IPS DF 6.9 (cell line): ENCODE measurements at regions not wholly inside any gene's neighbourhood (a gene's known extent, or its start where the extent isn't known, plus 50 kb on each side); places are given as distances from the start of the nearest gene placed in this dataset.

Experiments used
- DNase-seq: peaks from one replicate; pipeline ENCODE4 v3.0.0-alpha.2; 2013; ENCODE audit warnings: low read depth, low spot score
- H3K27ac ChIP-seq: one replicate; pipeline ENCODE4 v1.5.1; 2013; ENCODE audit warnings: low read length, control low read depth
- H3K27me3 ChIP-seq: 2 replicates; pipeline ENCODE4 v1.6.1; 2013; ENCODE audit warnings: mild to moderate bottlenecking, low read length; ENCODE audit not compliant: control insufficient read depth, insufficient read depth
- H3K36me3 ChIP-seq: 2 replicates; pipeline ENCODE4 v1.6.1; 2013; ENCODE audit warnings: low read length; ENCODE audit not compliant: control insufficient read depth, insufficient read depth
- H3K4me1 ChIP-seq: 2 replicates; pipeline ENCODE4 v1.6.1; 2013; ENCODE audit warnings: low read length; ENCODE audit not compliant: control insufficient read depth, insufficient read depth
- H3K4me3 ChIP-seq: 2 replicates; pipeline ENCODE4 v1.5.1; 2013; ENCODE audit warnings: mild to moderate bottlenecking, low read length
- H3K9me3 ChIP-seq: 2 replicates; pipeline ENCODE4 v1.6.1; 2013; ENCODE audit warnings: low read length, inconsistent platforms; ENCODE audit not compliant: control insufficient read depth, insufficient read depth
- WGBS: extraction: QIAGEN DNeasy Blood & Tissue Kit; methylation state at CpG from one replicate; pipeline ENCODE4 v1.1.7; 2013; ENCODE audit warnings: mixed read lengths, missing lambda C conversion rate; ENCODE audit not compliant: insufficient read length, insufficient coverage; 5-methylcytosine and 5-hydroxymethylcytosine counted together

DNA sequence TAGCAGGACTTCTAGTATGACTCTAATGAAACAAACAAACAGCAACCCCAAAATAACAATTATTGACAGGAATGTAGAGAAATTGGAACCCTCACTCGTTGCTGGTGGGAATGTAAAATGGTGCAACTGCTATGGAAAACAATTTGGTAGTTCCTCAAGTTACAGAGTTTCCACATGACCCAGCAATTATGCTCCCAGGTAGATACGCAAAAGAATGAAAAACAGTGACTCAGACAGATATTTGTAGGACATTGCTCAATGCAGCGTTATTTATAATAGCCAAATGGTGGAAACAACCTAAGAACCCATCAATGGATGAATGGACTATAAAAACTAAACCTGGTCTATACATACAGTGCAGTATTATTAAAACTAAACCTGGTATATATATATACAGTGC lies 646.1 kb upstream of the FRG1 start:
- DNase-seq, result no peak

GRCh38 chr4:189299706-189300105 lies 641.0 kb upstream of the FRG1 start:
- Histone ChIP-seq H3K9me3 (no peaks in the 10 kb centered on the region; the same call in 1 of the 2 replicates), H3K27me3 (no peaks in the 10 kb centered on the region), H3K36me3 (no peaks in the 10 kb centered on the region), H3K27ac (no peak overlapping the region), H3K4me3 (no peak overlapping the region), H3K4me1 (no peaks in the 10 kb centered on the region)
- no CpG with 5 or more reads among the region's 5 CpGs for WGBS
- no peak for DNase-seq

More for the DNA sequence above, 646.1 kb upstream of the FRG1 start:
- no peak overlapping the region for H3K27ac ChIP-seq
- H3K9me3 ChIP-seq, result no peaks in the 10 kb centered on the region; the same call in 1 of the 2 replicates
- no peaks in the 10 kb centered on the region for H3K4me1 ChIP-seq
- no CpG with 5 or more reads among the region's 3 CpGs for WGBS
- H3K36me3 ChIP-seq, result no peaks in the 10 kb centered on the region
- H3K4me3 ChIP-seq, result no peak overlapping the region
- no peaks in the 10 kb centered on the region for H3K27me3 ChIP-seq

DNA sequence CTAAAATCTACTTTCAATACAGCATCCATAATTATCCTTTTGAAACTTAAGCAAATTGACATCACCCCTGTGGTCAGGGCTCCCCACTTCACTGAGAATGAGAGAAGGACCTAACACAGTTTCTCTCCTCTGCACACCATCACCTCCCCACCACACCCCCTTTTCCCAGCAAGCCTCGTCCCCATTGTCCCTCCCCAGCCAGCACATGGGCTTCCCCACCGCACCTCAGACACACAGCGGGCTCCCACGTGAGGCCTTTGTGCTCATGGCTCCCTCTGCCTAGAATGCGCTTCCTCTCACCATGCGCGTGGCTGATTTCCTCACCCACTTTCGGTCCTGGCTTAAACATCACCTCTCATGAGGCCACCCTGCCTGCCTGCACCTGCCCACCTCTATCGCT lies 639.0 kb upstream of the FRG1 start:
- WGBS, result no CpG with 5 or more reads among the region's 9 CpGs
- no peaks in the 10 kb centered on the region for H3K9me3 ChIP-seq
- no peak overlapping the region for H3K4me3 ChIP-seq
- no peak for DNase-seq
- H3K36me3 ChIP-seq, result no peaks in the 10 kb centered on the region
- H3K4me1 ChIP-seq, result no peaks in the 10 kb centered on the region
- H3K27ac ChIP-seq, result no peak overlapping the region
- H3K27me3 ChIP-seq, result no peaks in the 10 kb centered on the region

- no peak for DNase-seq
- H3K4me3 ChIP-seq, result no peak overlapping the region
- WGBS, result no CpG with 5 or more reads among the region's 8 CpGs
- no peaks in the 10 kb centered on the region for H3K36me3 ChIP-seq
- no peak overlapping the region for H3K27ac ChIP-seq
- H3K27me3 ChIP-seq, result no peaks in the 10 kb centered on the region
- no peaks in the 10 kb centered on the region for H3K4me1 ChIP-seq
- no peaks in the 10 kb centered on the region for H3K9me3 ChIP-seq
Observed at GRCh38 chr4:189302719-189303118, 638.0 kb upstream of the FRG1 start.

- Histone ChIP-seq H3K4me3 (no peak overlapping the region), H3K27me3 (no peaks in the 10 kb centered on the region), H3K27ac (no peak overlapping the region), H3K4me1 (no peaks in the 10 kb centered on the region), H3K9me3 (no peaks in the 10 kb centered on the region), H3K36me3 (no peaks in the 10 kb centered on the region)
- DNase-seq, result no peak
- no CpG with 5 or more reads among the region's 2 CpGs for WGBS
Observed at GRCh38 chr4:189304167-189304566, 636.5 kb upstream of the FRG1 start.

GRCh38 chr4:189304809-189305208 lies 635.9 kb upstream of the FRG1 start:
- no peak for DNase-seq
- Histone ChIP-seq H3K9me3 (no peaks in the 10 kb centered on the region), H3K27ac (no peak overlapping the region), H3K27me3 (no peaks in the 10 kb centered on the region), H3K4me3 (no peak overlapping the region), H3K4me1 (no peaks in the 10 kb centered on the region), H3K36me3 (no peaks in the 10 kb centered on the region)
- no CpG with 5 or more reads among the region's 2 CpGs for WGBS

GRCh38 chr4:189305500-189305899 lies 635.2 kb upstream of the FRG1 start:
- H3K9me3 ChIP-seq, result no peaks in the 10 kb centered on the region
- no peak overlapping the region for H3K27ac ChIP-seq
- no peaks in the 10 kb centered on the region for H3K36me3 ChIP-seq
- no peak for DNase-seq
- H3K4me1 ChIP-seq, result no peaks in the 10 kb centered on the region
- no peaks in the 10 kb centered on the region for H3K27me3 ChIP-seq
- H3K4me3 ChIP-seq, result no peak overlapping the region
- no CpG with 5 or more reads among the region's 3 CpGs for WGBS

GRCh38 chr4:189311251-189311650 lies 629.4 kb upstream of the FRG1 start:
- H3K36me3 ChIP-seq, result no peaks in the 10 kb centered on the region
- no peak overlapping the region for H3K27ac ChIP-seq
- no peak for DNase-seq
- WGBS, result no CpG with 5 or more reads among the region's 1 CpG
- no peaks in the 10 kb centered on the region for H3K27me3 ChIP-seq
- H3K4me3 ChIP-seq, result no peak overlapping the region
- H3K4me1 ChIP-seq, result no peaks in the 10 kb centered on the region
- H3K9me3 ChIP-seq, result peaks cover 2% of the 10 kb centered on the region

- Histone ChIP-seq H3K27ac (no peak overlapping the region), H3K36me3 (no peaks in the 10 kb centered on the region), H3K9me3 (peaks cover 2% of the 10 kb centered on the region), H3K4me3 (no peak overlapping the region), H3K27me3 (no peaks in the 10 kb centered on the region), H3K4me1 (no peaks in the 10 kb centered on the region)
- no peak for DNase-seq
- WGBS, result no CpG with 5 or more reads among the region's 4 CpGs
Observed at GRCh38 chr4:189313064-189313463, 627.6 kb upstream of the FRG1 start.

DNA sequence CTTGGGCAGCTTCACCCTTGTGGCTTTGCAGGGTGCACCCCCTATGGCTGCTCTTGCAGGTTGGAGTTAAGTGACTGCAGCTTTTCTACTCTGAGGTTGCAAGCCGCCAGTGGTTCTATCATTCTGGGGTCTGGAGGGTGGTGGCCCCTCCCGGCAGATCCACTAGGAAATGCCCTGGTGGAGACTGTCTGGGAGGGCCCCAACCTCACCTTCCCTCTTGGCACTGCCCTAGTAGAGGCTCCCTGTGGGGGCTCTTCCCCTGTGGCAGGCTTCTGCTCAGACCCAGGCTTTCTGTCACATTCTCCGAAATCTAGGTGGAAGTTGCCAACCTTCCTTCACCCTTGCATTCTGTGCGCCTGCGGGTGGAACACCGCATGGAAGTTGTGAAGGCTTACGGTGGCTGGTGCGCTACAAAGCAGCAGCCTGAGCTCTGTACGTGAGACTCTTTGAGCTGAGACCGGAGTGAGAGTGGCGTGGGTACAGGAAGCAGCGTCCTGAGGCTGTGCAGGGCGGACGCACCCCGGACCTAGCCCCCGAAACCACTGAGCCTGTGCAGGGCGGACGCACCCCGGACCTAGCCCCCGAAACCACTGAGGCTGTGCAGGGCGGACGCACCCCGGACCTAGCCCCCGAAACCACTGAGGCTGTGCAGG lies 626.7 kb upstream of the FRG1 start:
- Histone ChIP-seq H3K4me3 (no peak overlapping the region), H3K36me3 (no peaks in the 10 kb centered on the region), H3K9me3 (peaks cover 2% of the 10 kb centered on the region), H3K27me3 (no peaks in the 10 kb centered on the region), H3K4me1 (no peaks in the 10 kb centered on the region), H3K27ac (no peak overlapping the region)
- DNase-seq, result no peak
- no CpG with 5 or more reads among the region's 24 CpGs for WGBS

DNA sequence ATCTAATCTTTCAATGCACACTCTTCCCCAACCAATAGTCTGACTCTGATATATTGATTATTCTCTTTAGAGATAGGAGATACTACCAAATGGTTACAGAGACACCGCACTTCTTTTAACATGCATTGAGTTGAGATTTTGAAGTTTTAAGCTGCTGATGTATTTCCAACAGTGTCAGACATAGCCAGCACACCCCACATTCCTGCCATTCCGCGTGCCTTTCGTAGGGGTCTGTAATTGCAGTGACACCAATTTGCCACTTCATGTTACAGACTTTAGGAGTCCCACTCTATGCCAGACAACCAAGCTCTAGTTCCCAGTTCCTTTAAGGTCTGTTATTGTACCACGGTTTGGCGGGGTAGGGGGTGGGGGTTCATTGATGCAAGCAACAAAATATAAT lies 618.2 kb upstream of the FRG1 start:
- no CpG with 5 or more reads among the region's 6 CpGs for WGBS
- no peak overlapping the region for H3K27ac ChIP-seq
- no peak for DNase-seq
- H3K36me3 ChIP-seq, result no peaks in the 10 kb centered on the region
- no peaks in the 10 kb centered on the region for H3K27me3 ChIP-seq
- no peaks in the 10 kb centered on the region for H3K9me3 ChIP-seq
- H3K4me1 ChIP-seq, result no peaks in the 10 kb centered on the region
- no peak overlapping the region for H3K4me3 ChIP-seq
